Ectodermal cell (in vitro differentiated cells): ENCODE measurements at regions not wholly inside any gene's neighbourhood (a gene's known extent, or its start where the extent isn't known, plus 50 kb on each side); places are given as distances from the start of the nearest gene placed in this dataset.

Source experiments
- H3K27ac ChIP-seq: 2 replicates; pipeline ENCODE4 v1.7.0; 2013; ENCODE audit warnings: mild to moderate bottlenecking, low read depth, low read length; ENCODE audit not compliant: insufficient read depth, poor library complexity, severe bottlenecking
- H3K27me3 ChIP-seq: 2 replicates; pipeline ENCODE4 v1.7.0; 2013; ENCODE audit warnings: mild to moderate bottlenecking, low read length; ENCODE audit not compliant: insufficient read depth, control insufficient read depth, poor library complexity, severe bottlenecking
- H3K36me3 ChIP-seq: one replicate; pipeline ENCODE4 v1.7.0; 2013; ENCODE audit warnings: low read length; ENCODE audit not compliant: control insufficient read depth, insufficient read depth
- H3K4me1 ChIP-seq: one replicate; pipeline ENCODE4 v1.7.0; 2013; ENCODE audit warnings: low read length; ENCODE audit not compliant: control insufficient read depth, insufficient read depth
- H3K4me3 ChIP-seq: 2 replicates; pipeline ENCODE4 v1.7.0; 2013; ENCODE audit warnings: low read depth, low read length, control low read depth; ENCODE audit not compliant: insufficient read depth
- H3K9me3 ChIP-seq: 2 replicates; pipeline ENCODE4 v1.7.0; 2013; ENCODE audit warnings: mild to moderate bottlenecking, low read length, moderate library complexity; ENCODE audit not compliant: control insufficient read depth
- WGBS, 2 experiments: methylation state at CpG; one replicate each; pipeline ENCODE4 v1.1.7; 2013; ENCODE audit warnings: missing lambda C conversion rate in 2 of 2; 5-methylcytosine and 5-hydroxymethylcytosine counted together

DNA sequence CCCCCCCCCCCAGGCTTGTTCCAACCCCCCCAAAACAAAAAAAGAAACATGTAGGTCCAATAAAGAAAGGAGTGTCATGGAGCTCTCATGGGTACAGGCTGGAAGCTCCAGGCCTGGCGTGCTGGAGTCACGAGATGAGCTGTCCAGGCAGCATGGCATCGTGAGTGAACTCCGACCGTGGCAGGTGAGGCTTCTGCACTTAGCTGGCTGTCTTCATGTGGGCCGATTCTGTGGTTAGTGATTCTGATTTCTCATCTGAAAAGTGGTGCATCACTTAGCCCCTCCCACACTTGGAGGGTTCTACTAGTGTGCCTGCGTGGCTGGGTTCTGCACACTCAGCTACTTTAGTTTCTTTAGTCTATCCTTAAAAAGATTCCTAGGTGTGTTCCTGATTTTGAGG is 126.4 kb upstream of the MGAT5 start:
- Histone ChIP-seq H3K27ac (no peak overlapping the region), H3K36me3 (no peaks in the 10 kb centered on the region), H3K9me3 (no peaks in the 10 kb centered on the region), H3K4me3 (no peak overlapping the region), H3K4me1 (peaks cover 7% of the 10 kb centered on the region), H3K27me3 (no peaks in the 10 kb centered on the region)
- WGBS, 2 experiments, result 96 to 98% methylated on average over 7 of the region's 7 CpGs

- no peak overlapping the region for H3K27ac ChIP-seq
- no peaks in the 10 kb centered on the region for H3K27me3 ChIP-seq
- 94 to 97% methylated on average over 6 of the region's 6 CpGs for WGBS, 2 experiments
- H3K4me3 ChIP-seq, result no peak overlapping the region
- no peaks in the 10 kb centered on the region for H3K9me3 ChIP-seq
- peaks cover 7% of the 10 kb centered on the region for H3K4me1 ChIP-seq
- no peaks in the 10 kb centered on the region for H3K36me3 ChIP-seq
Measured at GRCh38 chr2:134128746-134129145, 125.1 kb upstream of the MGAT5 start.

GRCh38 chr2:134129900-134130537 is 123.9 kb upstream of the MGAT5 start:
- H3K9me3 ChIP-seq, result no peaks in the 10 kb centered on the region
- no peak overlapping the region for H3K27ac ChIP-seq
- peaks cover 4% of the 10 kb centered on the region for H3K27me3 ChIP-seq
- H3K4me1 ChIP-seq, result peaks cover 13% of the 10 kb centered on the region
- no peak overlapping the region for H3K4me3 ChIP-seq
- 97% methylated on average over 41 to 42 of the region's 42 CpGs for WGBS, 2 experiments
- H3K36me3 ChIP-seq, result no peaks in the 10 kb centered on the region

GRCh38 chr2:134131681-134132489 is 122.0 kb upstream of the MGAT5 start:
- Histone ChIP-seq H3K27me3 (peaks cover 4% of the 10 kb centered on the region), H3K27ac (no peak overlapping the region), H3K4me3 (no peak overlapping the region), H3K36me3 (no peaks in the 10 kb centered on the region), H3K4me1 (peaks cover 13% of the 10 kb centered on the region), H3K9me3 (no peaks in the 10 kb centered on the region)
- 92 to 93% methylated on average over 6 to 7 of the region's 7 CpGs for WGBS, 2 experiments

GRCh38 chr2:134132490-134132857 is 121.4 kb upstream of the MGAT5 start:
- no peaks in the 10 kb centered on the region for H3K9me3 ChIP-seq
- no peaks in the 10 kb centered on the region for H3K36me3 ChIP-seq
- H3K4me1 ChIP-seq, result peaks cover 13% of the 10 kb centered on the region
- no peak overlapping the region for H3K27ac ChIP-seq
- 91 to 96% methylated on average over 3 of the region's 3 CpGs for WGBS, 2 experiments
- H3K4me3 ChIP-seq, result no peak overlapping the region
- H3K27me3 ChIP-seq, result peaks cover 4% of the 10 kb centered on the region

DNA sequence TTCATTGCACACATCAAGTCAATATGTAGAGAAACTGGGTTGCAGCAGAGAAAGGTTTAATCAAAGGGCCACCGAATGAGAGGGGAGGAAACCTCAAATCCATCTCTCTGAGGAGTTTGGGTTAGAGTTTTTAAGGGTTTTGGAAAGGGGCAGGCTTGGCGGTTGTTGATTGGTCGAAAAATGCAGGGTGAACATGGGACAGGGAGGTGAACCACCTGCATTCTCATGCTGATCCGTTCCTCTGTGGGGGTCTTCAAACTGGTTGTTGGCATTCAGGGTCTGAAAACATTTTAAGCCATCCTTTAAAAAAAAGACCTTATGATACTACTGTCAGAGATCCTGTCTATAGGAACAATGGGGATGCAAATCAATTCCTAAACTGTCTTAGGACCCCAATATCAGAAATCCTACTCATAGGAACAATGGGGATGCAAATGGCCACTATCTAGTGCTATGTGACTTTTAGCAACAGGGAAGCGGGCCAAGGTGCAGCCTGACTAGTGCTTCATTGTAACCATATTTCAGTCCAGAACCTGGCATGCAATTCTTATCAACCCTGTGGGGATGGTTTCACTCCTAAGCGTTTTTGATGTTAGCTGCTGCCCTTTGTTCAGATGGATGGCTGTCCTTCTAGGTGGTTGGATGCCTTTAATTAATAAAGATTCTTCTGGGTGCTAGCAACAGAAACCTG is 120.1 kb upstream of the MGAT5 start:
- Histone ChIP-seq H3K9me3 (no peaks in the 10 kb centered on the region), H3K4me1 (peaks cover 13% of the 10 kb centered on the region), H3K4me3 (no peak overlapping the region), H3K27me3 (peaks cover 4% of the 10 kb centered on the region), H3K36me3 (no peaks in the 10 kb centered on the region), H3K27ac (no peak overlapping the region)
- 32 to 35% methylated on average over 6 of the region's 6 CpGs for WGBS, 2 experiments

DNA sequence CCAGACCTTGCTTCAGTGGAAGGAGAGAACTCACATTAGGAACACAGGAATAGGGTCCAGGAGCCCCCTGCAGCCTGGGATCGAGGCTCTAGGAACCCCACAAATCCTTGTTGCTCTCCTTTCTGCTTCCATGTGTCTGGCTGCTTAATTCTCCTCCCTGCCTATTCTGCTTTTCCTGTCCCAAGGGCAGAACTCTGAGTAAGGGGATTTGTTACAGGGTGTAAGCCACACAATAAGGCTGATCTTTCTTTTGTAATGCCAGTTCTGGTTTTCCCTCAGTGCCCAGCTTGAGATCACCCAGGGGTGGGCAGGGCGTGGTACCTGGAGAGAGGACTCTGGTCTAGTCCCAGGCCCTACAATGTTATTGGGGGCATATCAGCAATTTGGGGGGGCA is 119.6 kb upstream of the MGAT5 start:
- Histone ChIP-seq H3K4me1 (peaks cover 13% of the 10 kb centered on the region), H3K36me3 (no peaks in the 10 kb centered on the region), H3K9me3 (no peaks in the 10 kb centered on the region), H3K4me3 (no peak overlapping the region), H3K27me3 (peaks cover 4% of the 10 kb centered on the region), H3K27ac (no peak overlapping the region)
- 32 to 43% methylated on average over 2 of the region's 2 CpGs for WGBS, 2 experiments

GRCh38 chr2:134134827-134135226 is 119.0 kb upstream of the MGAT5 start:
- Histone ChIP-seq H3K27me3 (peaks cover 4% of the 10 kb centered on the region), H3K27ac (no peak overlapping the region), H3K4me1 (peaks cover 13% of the 10 kb centered on the region), H3K9me3 (no peaks in the 10 kb centered on the region), H3K36me3 (no peaks in the 10 kb centered on the region), H3K4me3 (no peak overlapping the region)
- 94 to 100% methylated on average over 3 of the region's 3 CpGs for WGBS, 2 experiments

DNA sequence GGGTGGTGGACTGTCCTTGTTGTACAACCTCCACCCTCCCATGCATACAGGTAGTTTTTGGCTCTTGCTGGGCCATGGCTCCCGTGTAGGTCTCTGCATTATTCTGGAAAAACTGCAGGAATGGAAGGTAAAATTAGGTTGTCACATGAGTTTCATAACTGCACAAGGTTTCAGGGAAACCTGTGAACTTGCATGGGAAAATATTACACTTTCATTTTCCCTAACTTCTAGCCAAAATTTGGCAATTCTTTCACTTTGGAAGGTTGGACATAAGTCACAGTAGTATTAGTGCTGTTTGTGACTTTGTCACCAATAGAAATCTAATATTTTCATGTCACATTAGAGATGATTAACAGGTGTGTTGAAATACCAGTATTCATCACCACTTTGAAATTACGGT is 118.1 kb upstream of the MGAT5 start:
- Histone ChIP-seq H3K27me3 (peaks cover 4% of the 10 kb centered on the region), H3K4me1 (peaks cover 13% of the 10 kb centered on the region), H3K9me3 (no peaks in the 10 kb centered on the region), H3K4me3 (no peak overlapping the region), H3K36me3 (no peaks in the 10 kb centered on the region), H3K27ac (no peak overlapping the region)
- 75 to 81% methylated on average over 2 of the region's 2 CpGs for WGBS, 2 experiments

DNA sequence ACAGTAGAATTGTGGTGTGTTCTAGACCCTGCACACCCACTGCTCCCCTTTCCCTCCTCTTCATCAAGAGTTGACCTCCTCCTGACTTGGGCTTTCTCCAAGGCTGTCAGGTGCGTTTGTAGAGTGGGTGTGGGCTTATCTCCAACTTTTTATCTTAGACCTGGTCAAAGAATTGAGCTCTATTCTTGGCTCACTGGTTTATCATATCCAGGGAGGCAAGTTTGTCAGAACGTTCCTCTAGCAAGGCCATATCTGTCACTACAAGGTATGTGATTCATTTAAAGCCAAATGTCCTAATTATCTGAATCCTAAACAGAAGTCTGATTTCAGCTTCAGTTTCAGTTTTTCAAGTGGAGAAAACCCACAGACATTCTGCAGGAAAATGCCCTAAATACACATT is 117.1 kb upstream of the MGAT5 start:
- whole genome bisulfite sequencing, 2 experiments, result 84 to 88% methylated on average over 2 of the region's 2 CpGs
- Histone ChIP-seq H3K4me1 (peaks cover 13% of the 10 kb centered on the region), H3K9me3 (no peaks in the 10 kb centered on the region), H3K36me3 (no peaks in the 10 kb centered on the region), H3K27ac (no peak overlapping the region), H3K4me3 (no peak overlapping the region), H3K27me3 (peaks cover 4% of the 10 kb centered on the region)
